OCI-LY7 (cell line): ENCODE measurements at regions not wholly inside any gene's neighbourhood (a gene's known extent, or its start where the extent isn't known, plus 50 kb on each side); places are given as distances from the start of the nearest gene placed in this dataset.

ENCODE experiments used
- BruUV-seq: library from RNA; stranded (reverse); fragments of 400-500 nt; replicated peaks from 2 replicates; lab custom pipeline; 2021; lab: Mats Ljungman, UMichigan
- CTCF ChIA-PET: fragments of 300-600 bp; sonication (Branson Sonifier 250); formaldehyde crosslinking; loops from one replicate; lab custom pipeline; 2022; ENCODE audit warnings: antibody characterized with exemption; ENCODE audit not compliant: unreplicated experiment; lab: Charles Lee
- POLR2A ChIA-PET: fragments of 300-600 bp; sonication (Branson Sonifier 250); formaldehyde crosslinking; loops from one replicate; lab custom pipeline; 2022; ENCODE audit warnings: antibody characterized with exemption; lab: Charles Lee
- DNase-seq: peaks from one replicate; pipeline ENCODE4 v3.0.0-alpha.2; 2015; ENCODE audit warnings: low spot score
- H2AFZ ChIP-seq: fragments of 200-600 bp; sonication (generic), shearing (Covaris generic); 2 replicates; pipeline ENCODE4 v1.6.1; 2014; ENCODE audit warnings: mild to moderate bottlenecking, antibody characterized with exemption, low read length, moderate library complexity
- H3K27ac ChIP-seq: fragments of 200-600 bp; sonication (generic); 2 replicates; pipeline ENCODE4 v1.5.1; 2014; ENCODE audit warnings: mixed run types, low read depth, mild to moderate bottlenecking, moderate library complexity, low read length, inconsistent platforms; ENCODE audit not compliant: poor library complexity, severe bottlenecking
- H3K36me3 ChIP-seq: fragments of 200-600 bp; sonication (generic); 2 replicates; pipeline ENCODE4 v1.6.1; 2014; ENCODE audit warnings: mild to moderate bottlenecking, antibody characterized with exemption, low read length, moderate library complexity, mixed read lengths; ENCODE audit not compliant: insufficient read depth
- H3K4me1 ChIP-seq: fragments of 200-600 bp; sonication (generic); 2 replicates; pipeline ENCODE4 v1.5.1; 2014; ENCODE audit warnings: mild to moderate bottlenecking, low read length; ENCODE audit not compliant: insufficient read depth, poor library complexity, severe bottlenecking
- H3K4me2 ChIP-seq: fragments of 200-600 bp; sonication (generic); 2 replicates; pipeline ENCODE4 v1.6.1; 2014; ENCODE audit warnings: mild to moderate bottlenecking, low read length
- H3K4me3 ChIP-seq: fragments of 200-600 bp; sonication (generic); 2 replicates; pipeline ENCODE4 v1.5.1; 2014; ENCODE audit warnings: mild to moderate bottlenecking, low read depth, low read length; ENCODE audit not compliant: poor library complexity, severe bottlenecking
- H3K79me2 ChIP-seq: fragments of 200-600 bp; sonication (generic); 2 replicates; pipeline ENCODE4 v1.6.1; 2016; ENCODE audit warnings: low read depth, mild to moderate bottlenecking, low read length, moderate library complexity, mixed read lengths; ENCODE audit not compliant: insufficient read depth
- H3K9me2 ChIP-seq: fragments of 200-600 bp; sonication (generic); 2 replicates; pipeline ENCODE4 v1.6.1; 2016; ENCODE audit warnings: mild to moderate bottlenecking, low read length, mixed read lengths; ENCODE audit not compliant: insufficient read depth
- H3K9me3 ChIP-seq: fragments of 200-600 bp; sonication (generic); 2 replicates; pipeline ENCODE4 v1.6.1; 2014; ENCODE audit warnings: mild to moderate bottlenecking, mixed run types, low read length, mixed read lengths
- H4K20me1 ChIP-seq: fragments of 200-600 bp; sonication (generic); 2 replicates; pipeline ENCODE4 v1.6.1; 2014; ENCODE audit warnings: mild to moderate bottlenecking, antibody characterized with exemption, low read length, moderate library complexity, mixed read lengths; ENCODE audit not compliant: insufficient read depth
- CTCF ChIP-seq: fragments of 200-600 bp; sonication (generic); conservative IDR thresholded peaks from 2 replicates; pipeline ENCODE4 v1.5.1; 2014; ENCODE audit warnings: mild to moderate bottlenecking, antibody characterized with exemption, low read length, moderate library complexity, mixed read lengths
- EZH2phosphoT487 ChIP-seq: fragments of 200-600 bp; sonication (generic); IDR thresholded peaks from 2 replicates; pipeline ENCODE4 v1.6.1; 2018; ENCODE audit warnings: low read depth, borderline replicate concordance, mild to moderate bottlenecking, mixed run types, antibody characterized with exemption, low read length, moderate library complexity, mixed read lengths
- intact Hi-C: fragments of 100-400 bp; cut with micrococcal nuclease; formaldehyde crosslinking; loops from one replicate; pipeline ENCODE4 v1.10.0; 2022; ENCODE audit not compliant: unreplicated experiment

DNA sequence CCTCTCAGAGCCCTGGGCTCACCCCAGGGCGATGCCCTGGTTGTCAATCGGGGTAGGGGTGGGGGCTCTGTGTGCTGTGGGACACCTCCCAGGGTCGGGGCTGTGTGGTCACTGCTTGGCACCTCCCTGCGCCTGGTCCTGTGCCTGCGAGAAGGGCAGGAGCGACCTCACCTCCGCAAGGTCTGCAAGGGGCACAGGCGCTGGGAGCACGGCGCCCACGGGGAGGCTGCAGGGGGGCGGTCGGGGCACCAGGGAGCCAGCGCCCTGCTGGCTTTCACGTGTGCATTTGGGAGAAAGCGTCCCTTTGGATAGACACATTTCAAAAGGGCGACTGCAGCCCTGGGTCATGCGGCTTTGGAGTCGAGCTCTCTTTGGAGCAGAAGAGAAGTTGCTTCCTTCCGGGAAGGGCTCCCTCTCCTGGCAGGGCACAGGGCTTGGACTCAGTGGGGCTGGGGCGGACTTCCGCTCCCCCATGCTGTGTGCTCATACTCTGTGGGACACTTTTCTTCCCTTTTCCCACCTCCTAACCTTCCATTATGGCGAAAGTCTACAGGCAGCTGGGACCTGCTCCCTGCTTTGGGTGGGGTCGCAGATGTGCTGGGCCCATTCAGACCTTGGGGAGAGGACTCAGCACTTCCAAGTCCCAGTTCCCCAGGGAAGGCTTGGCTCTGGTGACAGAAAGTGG is 52.9 kb upstream of the SLC28A3 start:
- Histone ChIP-seq H3K36me3 (no peaks in the 10 kb centered on the region), H4K20me1 (no peaks in the 10 kb centered on the region), H2AFZ (no peak overlapping the region), H3K79me2 (no peaks in the 10 kb centered on the region), H3K4me1 (no peaks in the 10 kb centered on the region), H3K9me3 (no peaks in the 10 kb centered on the region), H3K4me3 (no peak overlapping the region), H3K4me2 (no peak overlapping the region), H3K27ac (no peak overlapping the region), H3K9me2 (no peaks in the 10 kb centered on the region)
- DNase-seq = no peak
- TF ChIP-seq EZH2phosphoT487 = no peak
- TF ChIP-seq CTCF = no peak
- no TSS peak for BruUV-seq
- CTCF ChIA-PET = no interaction called here
- POLR2A ChIA-PET = no interaction called here
- intact Hi-C loops = loop anchor here (10.0 kb wide), 1 partner anchor 1031 kb away; no protein-coding TSS in a partner anchor

- H2AFZ ChIP-seq = no peak overlapping the region
- no peaks in the 10 kb centered on the region for H3K4me1 ChIP-seq
- TF ChIP-seq CTCF (no peak), EZH2phosphoT487 (no peak)
- intact Hi-C loops = loop anchor here (10.0 kb wide), 1 partner anchor 1031 kb away; no protein-coding TSS in a partner anchor
- H3K4me2 ChIP-seq = no peak overlapping the region
- ChIA-PET POLR2A (no interaction called here), CTCF (no interaction called here)
- no peaks in the 10 kb centered on the region for H3K9me2 ChIP-seq
- no TSS peak for BruUV-seq
- no peak overlapping the region for H3K4me3 ChIP-seq
- H3K27ac ChIP-seq = no peak overlapping the region
- no peaks in the 10 kb centered on the region for H3K79me2 ChIP-seq
- no peaks in the 10 kb centered on the region for H3K9me3 ChIP-seq
- H3K36me3 ChIP-seq = no peaks in the 10 kb centered on the region
- no peaks in the 10 kb centered on the region for H4K20me1 ChIP-seq
- DNase-seq = no peak
Observed at GRCh38 chr9:84394036-84394435, 53.5 kb upstream of the SLC28A3 start.

- ChIA-PET POLR2A (interaction anchor here (0.8 to 1.2 kb wide), 2 partner anchors 9 to 385 kb away, joined by 3 to 4 read pairs; no protein-coding TSS in a partner anchor), CTCF (no interaction called here)
- Histone ChIP-seq H3K27ac (no peak overlapping the region), H3K9me3 (no peaks in the 10 kb centered on the region), H2AFZ (no peak overlapping the region), H3K9me2 (no peaks in the 10 kb centered on the region), H3K4me2 (no peak overlapping the region), H3K4me1 (no peaks in the 10 kb centered on the region), H3K36me3 (no peaks in the 10 kb centered on the region), H3K79me2 (no peaks in the 10 kb centered on the region), H3K4me3 (no peak overlapping the region), H4K20me1 (no peaks in the 10 kb centered on the region)
- no TSS peak for BruUV-seq
- intact Hi-C loops = loop anchor here (5.0 to 10.0 kb wide), 2 partner anchors 385 to 1028 kb away; no protein-coding TSS in a partner anchor
- peak; percentile 88 for TF ChIP-seq CTCF
- TF ChIP-seq EZH2phosphoT487 = no peak
- peak; percentile 68 for DNase-seq
Observed at GRCh38 chr9:84397151-84397728, 56.7 kb upstream of the SLC28A3 start.
